Lower leg skin (tissue), 3 donors: ENCODE measurements at regions not wholly inside any gene's neighbourhood (a gene's known extent, or its start where the extent isn't known, plus 50 kb on each side); places are given as distances from the start of the nearest gene placed in this dataset.

Experiments
- CTCF ChIP-seq, 3 donors: fragments of 450-650 bp; IDR thresholded peaks; one replicate each; pipeline ENCODE4 v1.5.1; 2016; ENCODE audit warnings: antibody characterized with exemption in 3 of 3, mild to moderate bottlenecking in 3 of 3, moderate library complexity in 2 of 3
- POLR2A ChIP-seq, 2 donors: fragments of 450-650 bp; IDR thresholded peaks; one replicate each; pipeline ENCODE4 v1.6.1; 2016 to 2017; ENCODE audit warnings: antibody characterized with exemption in 2 of 2, mild to moderate bottlenecking in 1 of 2, moderate library complexity in 1 of 2

GRCh38 chr12:132416121-132416673, 73.8 kb upstream of the FBRSL1 start:
- TF ChIP-seq CTCF (IDR thresholded peaks at IDR 0.05) (no peak), POLR2A (IDR thresholded peaks at IDR 0.05) (no peak)
